ENCODE measurements at regions not wholly inside any gene's neighbourhood (a gene's known extent, or its start where the extent isn't known, plus 50 kb on each side); places are given as distances from the start of the nearest gene placed in this dataset.

DNA sequence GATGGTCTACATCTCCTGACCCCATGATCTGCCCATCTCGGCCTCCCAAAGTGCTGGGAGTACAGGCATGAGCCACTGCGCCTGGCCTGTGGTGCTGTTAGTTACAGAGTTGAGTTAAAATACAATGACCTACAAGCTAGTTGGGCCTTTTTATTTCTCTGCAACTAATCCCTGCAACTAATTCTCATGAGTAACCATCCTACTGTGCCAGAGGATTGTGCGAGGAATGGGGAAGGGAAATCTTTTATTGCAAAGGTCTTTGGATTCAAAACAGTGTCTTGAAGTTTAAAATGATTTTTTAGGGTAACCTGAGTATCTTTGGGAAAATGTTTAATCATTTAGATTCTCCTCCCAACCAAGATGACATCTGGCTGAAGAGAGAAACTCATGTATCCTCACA lies 88.8 kb upstream of the RMDN2 start:
- DNase-seq (ENCODE audit: low read depth in 1 of 2, low spot score in 1 of 2), result no peak

DNA sequence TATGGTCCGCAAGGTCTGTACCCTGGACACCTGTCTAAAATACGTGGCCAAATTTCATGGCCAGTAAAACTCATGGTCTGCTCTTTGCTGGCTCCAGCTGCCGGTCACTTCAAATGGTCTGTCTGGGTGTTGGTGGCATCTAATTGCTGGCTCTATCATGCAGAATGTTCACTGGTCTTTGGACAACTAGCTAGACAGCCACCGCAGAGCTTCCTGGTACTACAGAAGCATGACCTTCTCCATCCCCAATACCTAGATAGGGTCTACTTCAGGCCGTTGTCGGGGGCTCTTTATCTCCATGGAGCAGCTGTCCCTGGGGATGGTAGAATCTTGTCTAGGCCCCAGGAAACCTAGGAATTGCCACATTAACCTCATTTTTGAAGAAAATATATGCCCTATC lies 88.4 kb upstream of the RMDN2 start:
- no peak for DNase-seq (ENCODE audit: low read depth in 1 of 2, low spot score in 1 of 2)

- DNase-seq (ENCODE audit: low read depth in 1 of 2, low spot score in 1 of 2), result no peak
These were observed 87.3 kb upstream of the RMDN2 start for GRCh38 chr2:37837628-37838328.

DNA sequence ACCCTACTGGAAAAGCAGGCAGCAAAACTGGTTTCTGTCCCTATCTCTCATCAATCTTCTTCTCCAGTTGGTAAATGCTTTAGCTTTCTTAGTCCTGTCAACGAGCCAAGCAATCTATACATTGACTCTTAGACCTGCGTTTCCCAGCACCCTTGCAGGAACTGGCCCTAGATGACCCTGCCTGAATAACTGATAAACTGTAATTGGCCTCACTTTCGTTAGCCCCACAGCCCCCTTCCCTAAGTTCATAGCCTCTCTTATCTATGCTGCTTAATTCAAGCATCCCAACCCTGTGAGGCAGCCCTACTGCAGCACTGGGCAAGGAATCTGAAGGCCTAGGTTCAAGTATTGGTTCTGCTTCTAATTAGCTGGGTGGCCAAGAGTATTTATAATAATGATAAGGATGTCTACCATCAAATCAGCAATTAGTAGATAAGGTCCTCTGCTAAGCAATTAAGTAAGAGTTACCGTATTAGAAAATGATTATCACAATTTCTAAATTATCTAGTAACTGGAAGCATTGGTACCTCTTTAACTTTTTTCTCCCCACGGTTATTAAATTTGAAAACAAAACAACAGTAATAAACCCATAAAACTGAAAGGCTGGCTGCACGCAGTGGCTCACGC lies 86.4 kb upstream of the RMDN2 start:
- no peak for DNase-seq (ENCODE audit: low read depth in 1 of 2, low spot score in 1 of 2)

- DNase-seq (ENCODE audit: low read depth in 1 of 2, low spot score in 1 of 2), result no peak
These were observed 85.1 kb upstream of the RMDN2 start for GRCh38 chr2:37839991-37840390.

DNA sequence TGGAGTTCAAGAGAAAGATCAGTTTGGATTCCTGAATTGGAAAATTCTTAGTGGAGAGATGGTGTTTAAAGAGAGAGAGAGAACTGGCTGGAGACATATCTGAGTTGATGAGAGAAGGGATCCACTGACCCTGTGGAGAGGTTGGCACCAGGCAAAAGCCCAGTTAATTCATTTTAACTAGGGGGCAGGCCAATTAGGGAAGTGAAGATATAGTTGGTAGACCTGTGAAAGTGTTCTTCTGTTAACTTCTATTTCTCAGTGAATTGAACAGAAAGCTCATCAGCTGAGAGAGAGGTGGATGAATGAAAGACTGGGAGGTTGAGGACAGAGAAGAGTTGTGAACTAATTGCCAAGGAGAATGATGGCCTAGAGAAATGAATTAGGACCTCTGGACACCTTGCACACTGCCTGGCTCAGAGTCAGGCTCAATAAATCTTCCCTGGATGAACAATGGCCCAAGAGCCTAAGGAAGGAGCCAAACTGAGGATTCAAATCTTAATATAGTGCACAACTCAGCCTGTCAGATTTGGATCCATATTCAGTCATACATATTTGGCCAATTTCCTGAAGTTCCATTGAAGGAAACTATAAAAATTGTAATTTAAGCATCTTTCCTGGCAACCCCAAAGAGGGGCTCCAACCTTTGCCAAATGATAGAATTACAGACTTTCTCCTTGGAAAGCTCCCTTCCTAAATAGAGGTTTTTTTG lies 82.2 kb upstream of the RMDN2 start:
- DNase-seq (ENCODE audit: low read depth in 1 of 2, low spot score in 1 of 2), result no peak

GRCh38 chr2:37843556-37843955 lies 81.5 kb upstream of the RMDN2 start:
- no peak for DNase-seq (ENCODE audit: low read depth in 1 of 2, low spot score in 1 of 2)

GRCh38 chr2:37846207-37846606 lies 78.9 kb upstream of the RMDN2 start:
- no peak for DNase-seq (ENCODE audit: low read depth in 1 of 2, low spot score in 1 of 2)

DNA sequence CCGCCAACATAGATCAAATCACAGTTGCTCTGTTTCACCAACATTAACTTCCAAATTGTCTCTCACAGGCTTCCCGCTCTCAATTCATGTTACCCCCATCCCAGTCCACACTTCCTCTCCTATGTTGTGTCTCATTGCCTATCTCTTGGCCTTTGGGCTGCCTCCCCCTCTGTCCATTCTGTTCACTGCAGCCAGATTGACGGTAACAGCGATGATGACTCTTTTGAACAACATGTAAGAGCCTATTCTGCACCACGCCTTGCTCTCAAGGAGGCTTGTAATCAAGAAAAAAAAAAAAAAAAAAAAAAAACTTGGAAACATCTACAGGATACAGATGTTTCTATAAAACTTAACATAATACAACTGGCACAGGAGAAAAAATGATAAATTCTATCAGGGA lies 77.3 kb upstream of the RMDN2 start:
- no peak for DNase-seq (ENCODE audit: low read depth in 1 of 2, low spot score in 1 of 2)

GRCh38 chr2:37848451-37848850 lies 76.6 kb upstream of the RMDN2 start:
- DNase-seq (ENCODE audit: low read depth in 1 of 2, low spot score in 1 of 2), result no peak

DNA sequence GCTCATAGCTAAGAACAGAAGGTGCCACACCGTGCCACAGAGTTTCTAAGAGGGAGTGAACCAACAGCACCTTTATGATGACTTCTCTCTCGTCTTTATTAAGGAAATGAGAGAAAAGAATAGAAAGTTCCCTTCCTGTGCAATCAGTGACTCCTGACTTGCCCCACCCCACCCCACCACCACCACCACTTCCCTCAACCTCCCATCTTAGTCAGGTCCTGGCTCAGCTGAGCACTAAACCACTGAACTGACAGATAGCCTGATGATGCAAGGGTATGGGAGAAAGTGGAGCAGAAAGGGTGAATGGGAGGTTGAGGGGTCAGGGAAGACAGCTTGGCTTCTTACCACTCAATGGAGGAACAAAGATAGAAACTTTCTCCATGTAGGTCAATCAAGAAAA lies 75.2 kb upstream of the RMDN2 start:
- DNase-seq (ENCODE audit: low read depth in 1 of 2, low spot score in 1 of 2), result no peak

- DNase-seq (ENCODE audit: low read depth in 1 of 2, low spot score in 1 of 2), result no peak
These were observed 73.7 kb upstream of the RMDN2 start for GRCh38 chr2:37851428-37851827.

DNA sequence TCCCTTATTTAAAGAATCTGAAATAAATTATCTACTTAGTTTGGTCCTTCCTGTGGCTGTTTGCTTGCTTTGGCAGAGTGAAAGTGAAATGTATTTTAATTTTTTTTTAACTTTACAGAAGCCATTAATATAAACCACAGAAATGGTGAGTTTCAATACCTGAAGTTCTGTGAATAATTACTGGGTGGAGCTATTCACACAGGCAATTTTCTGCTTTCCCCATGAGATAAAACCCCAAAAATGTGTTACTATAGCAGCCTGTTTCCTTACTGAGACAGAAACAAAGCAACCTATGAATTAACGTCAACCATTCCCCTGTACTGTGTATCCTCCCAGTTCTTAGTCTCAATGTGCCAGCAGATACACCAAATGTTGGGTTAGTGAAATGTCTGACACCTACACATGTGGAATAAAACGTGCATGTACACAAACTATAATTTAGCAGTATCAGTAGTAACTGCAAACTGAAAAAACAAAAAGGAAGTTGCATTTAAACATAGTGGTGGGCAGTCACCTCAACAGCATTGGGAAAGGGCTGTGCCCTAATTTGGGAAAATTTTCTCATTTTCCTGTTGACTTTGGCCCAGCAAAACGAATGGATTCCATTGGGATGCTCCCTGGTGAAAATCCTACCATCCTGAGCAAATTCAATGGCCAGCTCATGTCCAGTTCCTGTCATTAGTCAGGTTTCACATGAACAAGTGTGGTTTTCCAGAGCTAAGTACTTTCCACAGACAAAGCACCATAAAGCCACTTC lies 73.1 kb upstream of the RMDN2 start:
- DNase-seq (ENCODE audit: low read depth in 1 of 2, low spot score in 1 of 2), result no peak

DNA sequence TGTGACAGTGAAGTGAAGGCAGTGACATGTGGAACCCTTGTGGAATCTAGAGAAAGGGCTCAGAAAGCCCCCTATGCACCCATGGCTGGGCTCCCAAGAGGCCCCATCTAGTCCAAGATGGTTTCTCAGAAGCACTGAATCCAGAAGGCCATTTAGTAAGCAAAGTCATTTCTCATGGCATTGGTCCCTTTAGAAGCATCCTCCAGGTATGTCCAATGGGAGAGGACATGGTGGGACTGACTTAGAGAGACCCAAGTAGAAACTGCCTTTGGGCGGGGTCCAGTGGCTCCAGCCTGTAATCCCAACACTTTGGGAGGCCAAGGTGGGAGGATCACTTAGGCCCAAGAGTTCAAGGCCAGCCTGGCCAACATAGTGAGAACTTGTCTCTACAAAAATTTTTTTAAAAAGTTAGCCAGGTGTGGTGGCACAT lies 72.5 kb upstream of the RMDN2 start:
- DNase-seq (ENCODE audit: low read depth in 1 of 2, low spot score in 1 of 2), result no peak

DNA sequence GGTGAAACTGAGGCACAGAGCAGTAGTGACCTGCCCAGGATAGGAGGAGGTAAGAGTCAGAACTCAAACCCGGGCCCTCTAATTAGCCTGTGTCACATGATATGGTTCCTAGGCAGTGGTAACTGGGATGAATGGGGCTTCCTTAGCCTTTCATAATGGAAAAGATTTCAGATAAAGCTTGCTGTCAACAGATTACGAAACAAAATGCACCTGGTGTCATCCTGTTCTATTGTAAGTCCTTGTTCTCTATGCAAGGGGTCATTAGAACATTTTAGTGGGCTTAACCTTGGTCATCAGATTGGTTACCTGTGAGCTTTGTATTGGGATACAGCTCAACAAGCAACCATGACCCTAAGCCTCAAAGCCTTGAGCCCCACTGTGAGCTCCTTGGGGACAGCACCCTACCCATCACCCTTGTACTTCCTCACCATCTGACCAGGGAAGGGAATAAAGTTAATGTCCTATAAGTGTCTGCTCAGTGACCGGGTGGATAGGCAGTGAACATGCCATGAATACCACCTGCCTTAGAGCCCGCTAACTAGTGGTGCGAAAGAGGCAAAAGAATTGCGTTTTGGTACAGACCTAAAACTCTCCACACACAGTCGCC lies 70.3 kb upstream of the RMDN2 start:
- DNase-seq (ENCODE audit: low read depth in 1 of 2, low spot score in 1 of 2), result no peak

GRCh38 chr2:37855283-37856041 lies 69.6 kb upstream of the RMDN2 start:
- DNase-seq (ENCODE audit: low read depth in 1 of 2, low spot score in 1 of 2), result no peak

- no peak for DNase-seq (ENCODE audit: low read depth in 1 of 2, low spot score in 1 of 2)
These were observed 68.9 kb upstream of the RMDN2 start for GRCh38 chr2:37856101-37856751.

- no peak for DNase-seq (ENCODE audit: low read depth in 1 of 2, low spot score in 1 of 2)
These were observed 67.3 kb upstream of the RMDN2 start for GRCh38 chr2:37857575-37858399.

GRCh38 chr2:37858400-37858711 lies 66.7 kb upstream of the RMDN2 start:
- no peak for DNase-seq (ENCODE audit: low read depth in 1 of 2, low spot score in 1 of 2)

All from activated CD4-positive, alpha-beta T cell treated with anti-CD3 and anti-CD28 coated beads, Interleukin-2, amount 50 U/mL, for 24 hours (primary cell).